ENCODE measurements at regions not wholly inside any gene's neighbourhood (a gene's known extent, or its start where the extent isn't known, plus 50 kb on each side); places are given as distances from the start of the nearest gene placed in this dataset.
"Not testable (repeated sequence)": the region's sequence is repeated elsewhere in the genome, so short reads cannot be mapped to it uniquely, and the experiment has no call there.

DNA sequence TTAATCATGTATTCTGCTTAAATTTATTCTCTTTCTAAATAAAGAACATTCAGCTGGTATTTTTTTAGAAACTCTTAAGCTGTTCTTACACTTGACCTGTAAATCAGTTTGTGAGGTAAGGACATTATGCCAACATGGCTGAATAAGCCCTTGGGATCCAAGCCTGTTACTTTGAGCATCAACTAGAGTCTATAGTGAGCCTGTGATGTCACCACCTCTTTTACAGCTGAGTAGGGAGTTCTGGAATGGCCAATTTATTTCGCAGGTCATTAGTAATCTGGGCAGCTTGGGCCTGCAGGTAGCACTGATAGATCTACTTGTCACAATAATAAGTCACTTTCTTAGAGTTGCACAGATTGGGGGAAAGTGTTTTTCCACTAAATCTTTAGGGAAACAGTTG, 915.2 kb upstream of the MBL2 start:
- Mint-ChIP-seq H3K4me1 (no peaks in the 10 kb centered on the region), H3K9me3 (no peaks in the 10 kb centered on the region), H3K27me3 (no peaks in the 10 kb centered on the region), H3K36me3 (no peaks in the 10 kb centered on the region), H3K4me3 (no peak overlapping the region), H3K27ac (no peak overlapping the region)
- ATAC-seq: no peak

- H3K36me3 Mint-ChIP-seq: no peaks in the 10 kb centered on the region
- H3K27me3 Mint-ChIP-seq: no peaks in the 10 kb centered on the region
- no peaks in the 10 kb centered on the region for H3K9me3 Mint-ChIP-seq
- ATAC-seq: no peak
- H3K27ac Mint-ChIP-seq: no peak overlapping the region
- H3K4me3 Mint-ChIP-seq: no peak overlapping the region
- H3K4me1 Mint-ChIP-seq: no peaks in the 10 kb centered on the region
These were observed 910.3 kb upstream of the MBL2 start for GRCh38 chr10:53682885-53683284.

- Mint-ChIP-seq H3K9me3 (no peaks in the 10 kb centered on the region), H3K27ac (no peak overlapping the region), H3K4me1 (no peaks in the 10 kb centered on the region), H3K36me3 (no peaks in the 10 kb centered on the region), H3K27me3 (no peaks in the 10 kb centered on the region), H3K4me3 (no peak overlapping the region)
- no peak for ATAC-seq
These were observed 909.9 kb upstream of the MBL2 start for GRCh38 chr10:53682458-53682857.

DNA sequence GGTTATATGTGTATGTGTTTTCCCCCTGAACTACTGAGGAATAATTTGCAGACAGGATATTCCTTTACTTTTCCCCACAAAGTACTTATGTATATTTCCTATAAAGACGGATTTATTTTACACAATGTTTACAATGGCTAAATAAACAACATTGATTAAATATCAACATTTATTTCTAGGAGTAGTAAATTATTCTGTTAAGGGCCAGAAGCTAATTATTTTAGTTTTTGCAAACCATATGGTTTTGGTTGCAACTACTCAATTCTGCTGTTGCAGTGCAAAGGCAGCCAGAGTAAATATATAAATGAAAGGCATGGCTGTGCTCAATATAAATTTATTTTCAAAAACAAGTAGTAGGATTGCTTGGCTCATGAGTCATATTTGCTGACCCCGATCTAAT, 907.1 kb upstream of the MBL2 start:
- Mint-ChIP-seq H3K36me3 (no peaks in the 10 kb centered on the region), H3K4me3 (no peak overlapping the region), H3K27me3 (no peaks in the 10 kb centered on the region), H3K27ac (no peak overlapping the region), H3K4me1 (no peaks in the 10 kb centered on the region), H3K9me3 (no peaks in the 10 kb centered on the region)
- ATAC-seq: no peak

DNA sequence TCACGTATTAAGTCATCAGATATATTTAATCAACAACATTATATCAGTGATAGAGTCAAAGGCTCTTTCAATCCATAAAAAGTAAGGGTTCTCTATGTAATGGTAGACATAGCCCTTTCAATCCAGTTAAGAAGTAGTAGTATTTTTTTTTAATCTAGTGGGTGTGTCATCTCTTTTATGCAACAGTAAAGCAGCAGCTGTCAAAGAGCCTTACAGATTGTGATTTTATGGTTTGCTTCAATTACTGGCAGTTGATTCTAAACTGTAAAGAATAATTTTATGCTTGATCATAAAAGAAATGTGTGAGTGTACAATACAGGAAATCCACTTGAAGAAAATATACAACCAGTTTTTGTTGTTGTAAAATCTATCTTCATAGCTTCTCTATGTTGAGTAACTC, 902.6 kb upstream of the MBL2 start:
- H3K27me3 Mint-ChIP-seq: no peaks in the 10 kb centered on the region
- no peaks in the 10 kb centered on the region for H3K4me1 Mint-ChIP-seq
- H3K27ac Mint-ChIP-seq: no peak overlapping the region
- H3K36me3 Mint-ChIP-seq: no peaks in the 10 kb centered on the region
- no peak for ATAC-seq
- no peak overlapping the region for H3K4me3 Mint-ChIP-seq
- no peaks in the 10 kb centered on the region for H3K9me3 Mint-ChIP-seq

GRCh38 chr10:53667063-53667462, 894.5 kb upstream of the MBL2 start:
- ATAC-seq: no peak
- Mint-ChIP-seq H3K9me3 (no peaks in the 10 kb centered on the region), H3K27ac (no peak overlapping the region), H3K4me1 (no peaks in the 10 kb centered on the region), H3K36me3 (no peaks in the 10 kb centered on the region), H3K4me3 (no peak overlapping the region), H3K27me3 (no peaks in the 10 kb centered on the region)

DNA sequence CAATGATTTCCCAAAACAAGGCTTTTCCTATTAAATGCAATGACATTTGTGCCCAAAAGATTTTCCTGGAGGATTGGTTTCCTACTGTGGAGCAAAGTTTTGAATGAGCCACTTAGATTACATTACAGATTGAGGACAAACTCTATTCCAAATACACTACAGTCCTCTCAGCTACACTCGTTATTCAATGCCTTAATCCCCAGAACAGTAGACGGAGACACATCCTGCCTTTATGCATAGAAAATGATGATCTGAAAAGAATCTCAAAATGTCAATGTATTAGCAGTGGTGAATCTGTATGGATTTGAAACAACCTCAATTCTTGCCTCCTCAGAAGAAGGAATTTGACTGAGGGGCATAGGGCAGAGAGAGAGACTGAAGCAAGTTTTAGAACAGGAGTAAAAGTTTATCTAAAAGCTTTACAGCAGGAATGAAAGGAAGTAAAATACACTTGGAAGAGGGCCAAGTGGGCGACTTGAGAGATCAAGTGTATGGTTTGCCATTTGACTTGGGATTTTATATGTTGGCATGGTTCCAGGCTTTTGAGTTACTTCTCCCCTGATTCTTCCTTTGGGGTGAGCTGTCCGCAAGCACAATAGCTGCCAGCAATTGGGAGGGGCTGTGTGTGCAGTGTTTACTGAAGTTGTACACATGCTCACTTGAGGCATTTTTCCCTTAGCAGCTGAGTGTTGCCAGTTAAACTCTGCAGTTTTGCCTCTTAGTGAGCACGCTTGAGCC, 891.9 kb upstream of the MBL2 start:
- Mint-ChIP-seq H3K4me3 (no peak overlapping the region), H3K36me3 (no peaks in the 10 kb centered on the region), H3K4me1 (no peaks in the 10 kb centered on the region), H3K27me3 (no peaks in the 10 kb centered on the region), H3K27ac (no peak overlapping the region), H3K9me3 (no peaks in the 10 kb centered on the region)
- no peak for ATAC-seq

- H3K4me1 Mint-ChIP-seq: no peaks in the 10 kb centered on the region
- no peaks in the 10 kb centered on the region for H3K9me3 Mint-ChIP-seq
- ATAC-seq: no peak
- H3K36me3 Mint-ChIP-seq: no peaks in the 10 kb centered on the region
- no peak overlapping the region for H3K27ac Mint-ChIP-seq
- H3K27me3 Mint-ChIP-seq: no peaks in the 10 kb centered on the region
- H3K4me3 Mint-ChIP-seq: no peak overlapping the region
These were observed 878.2 kb upstream of the MBL2 start for GRCh38 chr10:53650794-53651193.

DNA sequence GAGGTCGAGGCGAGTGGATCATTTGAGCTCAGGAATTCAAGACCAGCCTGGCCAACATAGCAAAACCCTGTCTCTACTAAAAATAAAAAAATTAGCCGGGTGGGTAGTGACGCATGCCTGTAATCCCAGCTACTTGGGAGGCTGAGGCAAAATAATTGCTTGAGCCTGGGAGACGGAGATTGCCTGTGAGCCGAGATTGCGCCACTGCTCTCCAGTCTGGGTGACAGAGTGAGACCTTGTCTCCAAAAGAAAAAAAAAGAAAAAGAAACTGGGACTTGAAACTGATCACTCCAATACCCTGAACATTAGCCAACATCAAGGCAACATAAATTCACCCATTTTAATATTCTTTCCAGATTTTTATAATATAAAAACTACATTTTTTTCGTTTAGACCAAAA, 874.6 kb upstream of the MBL2 start:
- H3K27ac Mint-ChIP-seq, H3K36me3 Mint-ChIP-seq, H3K4me3 Mint-ChIP-seq, ATAC-seq, H3K27me3 Mint-ChIP-seq, H3K9me3 Mint-ChIP-seq, H3K4me1 Mint-ChIP-seq: not testable (repeated sequence)

- no peaks in the 10 kb centered on the region for H3K36me3 Mint-ChIP-seq
- H3K9me3 Mint-ChIP-seq: no peaks in the 10 kb centered on the region
- no peak overlapping the region for H3K4me3 Mint-ChIP-seq
- H3K27me3 Mint-ChIP-seq: no peaks in the 10 kb centered on the region
- ATAC-seq: no peak
- no peaks in the 10 kb centered on the region for H3K4me1 Mint-ChIP-seq
- no peak overlapping the region for H3K27ac Mint-ChIP-seq
These were observed 873.9 kb upstream of the MBL2 start for GRCh38 chr10:53646525-53646924.

DNA sequence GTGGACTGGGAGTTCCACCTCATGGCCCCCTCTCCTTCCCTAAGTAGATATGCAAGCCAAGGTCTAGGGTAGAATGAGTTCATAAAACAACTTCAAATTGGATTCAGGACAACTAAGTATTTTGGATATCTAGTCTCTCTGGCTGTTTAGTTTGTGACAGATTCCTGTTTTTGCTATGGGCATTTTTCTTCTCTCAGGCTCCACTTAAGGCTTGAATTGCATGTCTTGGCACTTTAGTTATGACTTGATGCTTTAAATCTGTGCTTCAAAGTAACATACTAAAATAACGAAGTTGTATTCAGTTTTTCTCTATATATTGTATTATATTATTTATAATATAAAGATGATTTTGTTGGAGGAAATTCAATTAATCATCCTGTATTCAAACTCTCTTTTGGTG, 873.4 kb upstream of the MBL2 start:
- Mint-ChIP-seq H3K9me3 (no peaks in the 10 kb centered on the region), H3K27me3 (no peaks in the 10 kb centered on the region), H3K4me1 (no peaks in the 10 kb centered on the region), H3K27ac (no peak overlapping the region), H3K36me3 (no peaks in the 10 kb centered on the region), H3K4me3 (no peak overlapping the region)
- no peak for ATAC-seq

DNA sequence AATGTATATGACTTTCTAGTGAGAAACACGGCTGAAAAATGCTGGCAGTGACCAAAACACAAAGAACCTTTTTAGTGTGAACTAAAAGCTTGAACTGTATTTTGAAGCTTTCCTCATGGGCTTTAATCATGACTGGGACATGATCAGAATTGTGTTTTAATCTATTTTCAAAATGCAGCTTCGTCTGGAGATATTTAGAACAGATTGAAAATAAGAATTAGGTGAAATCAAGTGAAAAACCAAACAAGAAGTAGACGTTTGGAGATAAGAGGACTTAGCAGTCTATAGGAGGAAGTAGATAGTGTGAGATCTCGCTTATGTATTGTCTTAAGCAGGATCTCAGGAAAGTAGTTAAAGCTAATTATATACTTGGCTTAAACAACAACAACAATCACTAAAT, 865.4 kb upstream of the MBL2 start:
- ATAC-seq: no peak
- H3K27me3 Mint-ChIP-seq: no peaks in the 10 kb centered on the region
- H3K27ac Mint-ChIP-seq: no peak overlapping the region
- H3K4me3 Mint-ChIP-seq: no peak overlapping the region
- no peaks in the 10 kb centered on the region for H3K4me1 Mint-ChIP-seq
- no peaks in the 10 kb centered on the region for H3K36me3 Mint-ChIP-seq
- peaks cover 3% of the 10 kb centered on the region for H3K9me3 Mint-ChIP-seq

- no peaks in the 10 kb centered on the region for H3K4me1 Mint-ChIP-seq
- H3K27ac Mint-ChIP-seq: no peak overlapping the region
- H3K9me3 Mint-ChIP-seq: peaks cover 3% of the 10 kb centered on the region
- H3K36me3 Mint-ChIP-seq: no peaks in the 10 kb centered on the region
- no peak for ATAC-seq
- no peaks in the 10 kb centered on the region for H3K27me3 Mint-ChIP-seq
- H3K4me3 Mint-ChIP-seq: no peak overlapping the region
These were observed 852.1 kb upstream of the MBL2 start for GRCh38 chr10:53624722-53625121.

- Mint-ChIP-seq H3K27me3 (no peaks in the 10 kb centered on the region), H3K9me3 (peaks cover 2% of the 10 kb centered on the region), H3K36me3 (no peaks in the 10 kb centered on the region), H3K27ac (no peak overlapping the region), H3K4me1 (no peaks in the 10 kb centered on the region), H3K4me3 (no peak overlapping the region)
- ATAC-seq: no peak
These were observed 849.6 kb upstream of the MBL2 start for GRCh38 chr10:53622201-53622600.

DNA sequence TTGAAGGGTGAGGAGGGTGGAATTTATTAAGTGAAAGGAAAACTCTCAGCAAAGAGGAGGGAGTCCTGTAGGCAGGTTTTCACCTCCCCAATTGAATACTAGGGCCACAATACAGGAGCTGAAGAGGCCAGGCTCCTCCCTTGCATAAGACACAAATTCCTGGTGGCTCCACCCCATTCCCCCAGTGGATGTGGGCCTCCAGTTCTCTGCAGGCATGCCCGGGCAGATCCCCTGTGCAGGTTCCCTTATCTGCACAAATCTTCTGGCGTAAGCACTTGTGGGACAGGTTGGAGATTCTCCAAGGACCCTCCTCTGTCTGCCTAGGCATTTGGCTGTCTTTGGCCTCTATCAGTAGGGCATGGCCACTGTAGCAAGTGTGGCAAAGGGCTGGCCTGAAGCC, 847.1 kb upstream of the MBL2 start:
- H3K4me3 Mint-ChIP-seq: no peak overlapping the region
- H3K9me3 Mint-ChIP-seq: no peaks in the 10 kb centered on the region
- no peaks in the 10 kb centered on the region for H3K36me3 Mint-ChIP-seq
- no peak overlapping the region for H3K27ac Mint-ChIP-seq
- H3K4me1 Mint-ChIP-seq: no peaks in the 10 kb centered on the region
- no peak for ATAC-seq
- no peaks in the 10 kb centered on the region for H3K27me3 Mint-ChIP-seq

DNA sequence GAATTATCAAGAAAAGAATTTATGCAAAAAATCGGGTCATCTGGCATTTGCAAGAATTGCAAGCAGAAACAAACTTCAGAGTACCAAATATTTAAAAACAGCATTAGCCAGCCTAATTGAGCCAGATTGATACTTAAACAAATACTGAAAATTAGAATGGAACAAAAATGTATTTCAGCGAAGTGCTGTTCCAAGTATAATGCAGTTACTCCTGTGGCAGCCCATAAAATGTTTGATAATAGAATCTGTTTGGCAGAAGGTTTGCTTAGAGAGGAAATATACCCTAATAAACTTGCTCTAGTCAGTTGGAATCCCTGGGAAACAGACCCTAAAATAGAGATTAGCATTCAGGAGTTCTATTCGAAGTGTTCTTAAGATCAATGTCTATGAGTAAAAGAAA, 835.1 kb upstream of the MBL2 start:
- no peaks in the 10 kb centered on the region for H3K4me1 Mint-ChIP-seq
- no peaks in the 10 kb centered on the region for H3K36me3 Mint-ChIP-seq
- no peak overlapping the region for H3K27ac Mint-ChIP-seq
- ATAC-seq: no peak
- H3K9me3 Mint-ChIP-seq: no peaks in the 10 kb centered on the region
- H3K27me3 Mint-ChIP-seq: no peaks in the 10 kb centered on the region
- no peak overlapping the region for H3K4me3 Mint-ChIP-seq

GRCh38 chr10:53606981-53607380, 834.4 kb upstream of the MBL2 start:
- Mint-ChIP-seq H3K27ac (no peak overlapping the region), H3K9me3 (no peaks in the 10 kb centered on the region), H3K4me1 (no peaks in the 10 kb centered on the region), H3K27me3 (no peaks in the 10 kb centered on the region), H3K4me3 (no peak overlapping the region), H3K36me3 (no peaks in the 10 kb centered on the region)
- no peak for ATAC-seq
